ENCODE measurements at regions not wholly inside any gene's neighbourhood (a gene's known extent, or its start where the extent isn't known, plus 50 kb on each side); places are given as distances from the start of the nearest gene placed in this dataset.

DNA sequence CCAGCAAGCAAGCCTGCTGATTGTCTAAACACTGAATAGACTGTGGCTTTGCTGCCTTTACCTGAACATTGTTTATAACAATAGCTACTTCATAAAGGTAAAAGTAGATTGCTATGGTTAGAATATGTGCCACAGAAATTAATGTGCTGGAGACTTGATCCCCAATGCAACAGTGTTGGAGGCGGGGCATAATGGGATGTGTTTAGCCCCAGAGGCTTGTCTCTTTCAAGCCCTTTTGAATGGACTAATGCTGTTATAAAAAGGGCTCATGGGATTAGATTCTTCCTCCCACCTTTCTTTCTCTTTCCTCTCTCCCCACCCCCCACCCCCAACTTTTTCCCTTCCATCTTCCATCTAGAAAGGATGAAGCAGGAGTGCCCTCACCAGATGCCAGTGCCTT, 80.2 kb upstream of the PPP2R5A start:
- FAIRE-seq (no peak), DNase-seq (ENCODE audit: extremely low read depth in 1 of 4, low spot score in 3 of 4) (no peak), ATAC-seq (no peak)
- no peaks in the 10 kb centered on the region for H3K9me3 ChIP-seq (replicated peaks; ENCODE audit: control insufficient read depth, insufficient read depth, low read depth, low read length)
- BruUV-seq (replicated peaks) = no TSS peak
- peaks cover 5 to 17% of the 10 kb centered on the region in 2 experiments; a peak in 3 of 5 replicates for H3K4me1 ChIP-seq (replicated peaks in 1 of 2; ENCODE audit: control insufficient read depth in 2 of 2, insufficient read depth in 2 of 2, low read length in 2 of 2)
- WGBS (ENCODE audit: insufficient coverage, low coverage, missing lambda C conversion rate) = 92% methylated on average over 1 of the region's 1 CpG
- H4K20me1 ChIP-seq (replicated peaks; ENCODE audit: control insufficient read depth, insufficient read depth, low read length) = no peaks in the 10 kb centered on the region
- CTCF ChIA-PET (ENCODE audit: low intra/inter-chr PET ratio) = no interaction called here
- in situ Hi-C loops (cut with MboI) = no loop called here
- H3K27me3 ChIP-seq (ENCODE audit: control insufficient read depth in 2 of 2, insufficient read depth in 2 of 2, low read length in 2 of 2) = no peaks in the 10 kb centered on the region
- no peaks in the 10 kb centered on the region for H3K79me2 ChIP-seq (ENCODE audit: control insufficient read depth, insufficient read depth, low read length)
- H3K4me3 ChIP-seq = no peak overlapping the region
- no peak overlapping the region for H3K9ac ChIP-seq (ENCODE audit: insufficient read depth in 1 of 2, low read depth in 2 of 2, low read length in 2 of 2)
- TF ChIP-seq ZNF263 (CRISPR knock-in tag; IDR thresholded peaks at IDR 0.05; ENCODE audit: borderline replicate concordance) = no peak
- TF ChIP-seq, protein P1, sequence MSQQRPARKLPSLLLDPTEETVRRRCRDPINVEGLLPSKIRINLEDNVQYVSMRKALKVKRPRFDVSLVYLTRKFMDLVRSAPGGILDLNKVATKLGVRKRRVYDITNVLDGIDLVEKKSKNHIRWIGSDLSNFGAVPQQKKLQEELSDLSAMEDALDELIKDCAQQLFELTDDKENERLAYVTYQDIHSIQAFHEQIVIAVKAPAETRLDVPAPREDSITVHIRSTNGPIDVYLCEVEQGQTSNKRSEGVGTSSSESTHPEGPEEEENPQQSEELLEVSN (IDR thresholded peaks at IDR 0.05; ENCODE audit: borderline replicate concordance in 1 of 2, extremely low read depth in 1 of 2, insufficient read depth in 1 of 2, insufficient read length in 1 of 2, low read depth in 1 of 2, low read length in 1 of 2, poor library complexity in 1 of 2, severe bottlenecking in 1 of 2) = no peak
- no peak for TF ChIP-seq NFIC (IDR thresholded peaks at IDR 0.05)
- TF ChIP-seq HDAC6 (IDR thresholded peaks at IDR 0.05; ENCODE audit: low read depth, low read length) = no peak
- TF ChIP-seq, protein P2, sequence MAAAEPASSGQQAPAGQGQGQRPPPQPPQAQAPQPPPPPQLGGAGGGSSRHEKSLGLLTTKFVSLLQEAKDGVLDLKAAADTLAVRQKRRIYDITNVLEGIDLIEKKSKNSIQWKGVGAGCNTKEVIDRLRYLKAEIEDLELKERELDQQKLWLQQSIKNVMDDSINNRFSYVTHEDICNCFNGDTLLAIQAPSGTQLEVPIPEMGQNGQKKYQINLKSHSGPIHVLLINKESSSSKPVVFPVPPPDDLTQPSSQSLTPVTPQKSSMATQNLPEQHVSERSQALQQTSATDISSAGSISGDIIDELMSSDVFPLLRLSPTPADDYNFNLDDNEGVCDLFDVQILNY (CRISPR knock-in tag; IDR thresholded peaks at IDR 0.05) = no peak
- TF ChIP-seq, protein P3, sequence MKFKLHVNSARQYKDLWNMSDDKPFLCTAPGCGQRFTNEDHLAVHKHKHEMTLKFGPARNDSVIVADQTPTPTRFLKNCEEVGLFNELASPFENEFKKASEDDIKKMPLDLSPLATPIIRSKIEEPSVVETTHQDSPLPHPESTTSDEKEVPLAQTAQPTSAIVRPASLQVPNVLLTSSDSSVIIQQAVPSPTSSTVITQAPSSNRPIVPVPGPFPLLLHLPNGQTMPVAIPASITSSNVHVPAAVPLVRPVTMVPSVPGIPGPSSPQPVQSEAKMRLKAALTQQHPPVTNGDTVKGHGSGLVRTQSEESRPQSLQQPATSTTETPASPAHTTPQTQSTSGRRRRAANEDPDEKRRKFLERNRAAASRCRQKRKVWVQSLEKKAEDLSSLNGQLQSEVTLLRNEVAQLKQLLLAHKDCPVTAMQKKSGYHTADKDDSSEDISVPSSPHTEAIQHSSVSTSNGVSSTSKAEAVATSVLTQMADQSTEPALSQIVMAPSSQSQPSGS (CRISPR knock-in tag; IDR thresholded peaks at IDR 0.05) = no peak
- TF ChIP-seq XRCC4 (IDR thresholded peaks at IDR 0.05; ENCODE audit: extremely low read depth, insufficient read depth, insufficient read length) = no peak
- TF ChIP-seq ZNF253 (CRISPR knock-in tag; conservative IDR thresholded peaks at IDR 0.05) = no peak
- no peaks in the 10 kb centered on the region for H3K9me1 ChIP-seq (ENCODE audit: control insufficient read depth, insufficient read depth, low read length)
- intact Hi-C loops (cut with micrococcal nuclease) = no loop called here
- POLR2A ChIA-PET = interaction anchor here (1.0 to 1.1 kb wide), 2 partner anchors 52 to 54 kb away, joined by 3 read pairs; no protein-coding TSS in a partner anchor
- H3K4me2 ChIP-seq (ENCODE audit: insufficient read depth, low read length) = no peak overlapping the region
- peak overlapping the region; percentile 35; the same call in 1 of the 2 replicates for H2AFZ ChIP-seq (ENCODE audit: low read depth, low read length)
- H3K36me3 ChIP-seq (ENCODE audit: control insufficient read depth, insufficient read depth, low read length) = no peaks in the 10 kb centered on the region
- H3K27ac ChIP-seq (ENCODE audit: extremely low read depth, low read depth, low read length) = no peak overlapping the region
